ENCODE measurements at regions not wholly inside any gene's neighbourhood (a gene's known extent, or its start where the extent isn't known, plus 50 kb on each side); places are given as distances from the start of the nearest gene placed in this dataset.
A peak's percentile ranks its signal among the peaks of the same experiment; 100 is the strongest.
"Not testable (repeated sequence)": the region's sequence is repeated elsewhere in the genome, so short reads cannot be mapped to it uniquely, and the experiment has no call there.

DNA sequence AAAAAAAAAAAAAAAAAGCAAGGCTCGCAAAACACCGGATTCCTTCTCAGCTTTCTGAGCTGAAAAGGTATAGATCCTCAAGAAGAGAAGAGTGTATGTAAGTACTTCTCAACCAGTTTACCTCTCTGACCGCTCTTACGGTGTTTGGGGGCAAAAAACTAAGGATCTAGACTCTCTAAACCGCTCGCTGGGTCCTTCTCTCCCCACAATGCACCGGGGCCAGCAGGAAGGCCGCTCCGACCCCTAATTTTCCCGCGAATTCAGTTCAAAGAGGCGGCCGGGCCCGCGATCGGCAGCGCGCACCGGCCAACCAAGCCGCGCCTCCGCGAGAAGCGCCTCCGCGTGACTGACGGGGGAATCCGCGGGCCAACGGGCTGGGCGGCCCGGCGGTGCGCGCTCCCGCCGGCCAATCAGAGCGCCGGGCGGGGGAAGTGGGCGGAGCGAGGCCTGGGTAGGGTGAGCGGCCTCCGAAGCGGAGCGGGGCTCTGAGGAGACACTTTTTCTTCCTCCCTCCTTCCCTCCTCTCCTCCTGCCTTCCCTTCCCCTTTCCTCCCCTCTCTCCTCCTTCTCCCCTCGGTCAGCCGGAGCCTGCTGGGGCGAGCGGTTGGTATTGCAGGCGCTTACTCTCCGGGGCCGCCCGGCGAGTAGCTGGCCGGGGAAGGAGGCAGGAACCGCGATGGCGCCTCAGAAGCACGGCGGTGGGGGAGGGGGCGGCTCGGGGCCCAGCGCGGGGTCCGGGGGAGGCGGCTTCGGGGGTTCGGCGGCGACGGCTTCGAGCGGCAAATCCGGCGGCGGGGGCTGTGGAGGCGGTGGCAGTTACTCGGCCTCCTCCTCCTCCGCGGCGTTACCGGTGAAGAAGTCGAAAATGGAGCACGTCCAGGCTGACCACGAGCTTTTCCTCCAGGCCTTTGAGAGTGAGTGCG is 93.0 kb downstream of the CRLF3 start:
- not testable (repeated sequence) for H3K27me3 ChIP-seq (ENCODE audit: control insufficient read depth, insufficient read depth, low read length); H3K36me3 ChIP-seq (replicated peaks; ENCODE audit: control insufficient read depth, insufficient read depth, low read length)
- peak; percentile 68 for DNase-seq
- peak overlapping the region; percentile 55 for H3K4me3 ChIP-seq (ENCODE audit: insufficient read depth, low read depth, low read length)

DNA sequence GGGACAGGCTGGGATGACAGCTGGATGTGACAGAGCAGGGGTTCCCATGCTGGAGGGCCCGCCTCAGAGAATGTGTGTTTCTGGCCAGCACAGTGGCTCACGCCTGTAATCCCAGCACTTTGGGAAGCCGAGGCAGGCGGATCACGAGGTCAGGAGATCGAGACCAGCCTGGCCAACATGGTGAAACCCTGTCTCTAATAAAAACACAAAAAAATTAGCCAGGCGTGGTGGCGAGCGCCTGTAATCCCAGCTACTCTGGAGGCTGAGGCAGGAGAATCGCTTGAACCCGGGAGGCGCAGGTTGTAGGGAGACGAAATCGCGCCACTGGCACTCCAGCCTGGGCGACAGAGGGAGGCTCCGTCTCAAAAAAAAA is 93.7 kb downstream of the CRLF3 start:
- not testable (repeated sequence) for H3K27me3 ChIP-seq (ENCODE audit: control insufficient read depth, insufficient read depth, low read length); DNase-seq; H3K36me3 ChIP-seq (replicated peaks; ENCODE audit: control insufficient read depth, insufficient read depth, low read length)
- H3K4me3 ChIP-seq (ENCODE audit: insufficient read depth, low read depth, low read length) = peak overlapping the region; percentile 33; the same call in 1 of the 2 replicates

DNA sequence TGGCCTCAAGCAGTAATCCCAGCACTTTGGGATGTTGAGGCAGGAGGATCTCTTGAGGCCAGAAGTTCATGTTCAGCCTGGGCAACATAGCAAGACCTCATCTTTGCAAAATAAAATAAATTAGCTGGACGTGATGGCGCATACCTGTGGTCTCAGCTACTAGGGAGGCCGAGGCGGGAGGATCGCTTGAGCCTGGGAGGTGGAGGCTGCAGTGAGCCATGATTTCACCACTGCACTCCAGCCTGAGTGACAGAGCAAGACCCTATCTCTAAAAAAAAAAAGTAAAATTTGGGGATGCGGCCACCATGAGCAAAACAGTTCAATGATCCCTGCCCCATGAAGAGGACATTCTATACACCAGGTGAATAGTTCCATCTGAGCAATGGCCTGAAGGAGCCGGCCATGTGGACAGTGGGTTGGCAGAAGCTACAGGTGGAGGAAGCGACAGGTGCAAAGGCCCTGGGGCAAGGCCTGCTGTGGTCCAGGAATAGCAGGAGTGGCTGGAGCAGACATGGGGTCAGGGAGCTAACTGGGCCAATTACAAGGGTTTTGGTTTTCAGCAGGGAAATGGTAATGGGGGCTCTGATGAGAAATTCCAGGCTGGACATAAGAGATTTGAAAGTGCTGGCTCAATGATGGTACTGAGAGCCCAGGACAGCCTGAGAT is 94.2 kb downstream of the CRLF3 start:
- not testable (repeated sequence) for H3K4me3 ChIP-seq (ENCODE audit: insufficient read depth, low read depth, low read length)

DNA sequence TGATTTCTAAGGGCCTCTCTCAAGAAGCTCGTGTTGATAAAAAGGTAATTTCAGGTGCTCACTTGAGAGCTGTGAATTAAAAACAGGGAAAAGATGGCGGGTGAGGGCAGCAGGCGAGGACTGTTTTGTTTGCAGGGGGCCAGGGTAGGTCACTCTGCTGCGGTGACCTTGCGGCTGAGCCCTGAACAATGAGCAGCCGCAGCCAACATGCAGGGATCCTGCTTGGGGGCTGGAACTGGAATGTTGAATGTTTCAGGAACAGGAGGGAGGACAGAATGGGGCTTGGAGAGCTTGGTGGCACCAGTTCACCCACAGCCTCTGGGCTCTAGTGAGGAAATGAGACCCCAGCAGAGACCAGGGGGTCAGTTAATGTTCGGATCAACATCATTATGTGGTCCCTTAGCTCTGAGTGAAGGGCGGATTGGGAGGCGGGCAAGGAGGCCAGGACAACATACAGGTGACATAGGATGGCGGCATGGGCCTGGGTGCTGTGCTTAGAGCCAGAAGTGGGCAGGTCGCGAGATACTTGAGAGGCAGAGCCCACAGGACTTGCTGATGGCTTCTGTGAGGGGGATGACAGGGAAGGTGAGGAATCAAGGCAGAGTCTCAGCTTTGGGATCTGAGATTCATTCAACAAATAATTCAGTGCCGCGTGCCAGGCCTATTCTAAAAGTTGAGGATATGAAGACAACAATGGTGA is 94.9 kb downstream of the CRLF3 start:
- not testable (repeated sequence) for H3K27me3 ChIP-seq (ENCODE audit: control insufficient read depth, insufficient read depth, low read length); H3K36me3 ChIP-seq (replicated peaks; ENCODE audit: control insufficient read depth, insufficient read depth, low read length); H3K4me3 ChIP-seq (ENCODE audit: insufficient read depth, low read depth, low read length)
- DNase-seq = peak; percentile 30

More for the DNA sequence above, 94.2 kb downstream of the CRLF3 start:
- H3K27me3 ChIP-seq (ENCODE audit: control insufficient read depth, insufficient read depth, low read length); H3K36me3 ChIP-seq (replicated peaks; ENCODE audit: control insufficient read depth, insufficient read depth, low read length): not testable (repeated sequence)
- DNase-seq = peak; percentile 31

DNA sequence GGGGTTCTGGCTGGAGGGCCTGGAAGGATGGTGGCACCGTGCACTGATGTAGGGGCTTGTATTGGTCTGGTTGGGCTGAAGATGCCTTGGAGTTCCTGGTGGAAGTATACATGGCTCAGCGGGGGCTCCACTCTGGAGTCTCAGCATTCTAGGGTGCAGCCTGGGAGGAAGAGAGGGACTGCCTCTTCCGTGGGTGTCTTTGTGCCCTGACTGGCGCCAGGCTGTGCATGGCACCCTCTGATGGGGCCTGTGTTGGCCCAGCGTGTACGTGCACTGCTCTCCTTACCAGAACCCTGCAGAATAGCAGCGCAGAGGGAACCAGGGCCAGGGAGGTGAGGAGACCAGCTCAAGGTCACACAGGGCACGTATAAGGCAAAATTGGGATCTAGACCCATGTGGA is 97.0 kb downstream of the CRLF3 start:
- DNase-seq = peak; percentile 13
- not testable (repeated sequence) for H3K4me3 ChIP-seq (ENCODE audit: insufficient read depth, low read depth, low read length); H3K27me3 ChIP-seq (ENCODE audit: control insufficient read depth, insufficient read depth, low read length); H3K36me3 ChIP-seq (replicated peaks; ENCODE audit: control insufficient read depth, insufficient read depth, low read length)

- not testable (repeated sequence) for H3K27me3 ChIP-seq (ENCODE audit: control insufficient read depth, insufficient read depth, low read length); H3K4me3 ChIP-seq (ENCODE audit: insufficient read depth, low read depth, low read length); H3K36me3 ChIP-seq (replicated peaks; ENCODE audit: control insufficient read depth, insufficient read depth, low read length)
- DNase-seq = peak; percentile 10
Observed at GRCh38 chr17:30726734-30727133, 97.8 kb downstream of the CRLF3 start.

DNA sequence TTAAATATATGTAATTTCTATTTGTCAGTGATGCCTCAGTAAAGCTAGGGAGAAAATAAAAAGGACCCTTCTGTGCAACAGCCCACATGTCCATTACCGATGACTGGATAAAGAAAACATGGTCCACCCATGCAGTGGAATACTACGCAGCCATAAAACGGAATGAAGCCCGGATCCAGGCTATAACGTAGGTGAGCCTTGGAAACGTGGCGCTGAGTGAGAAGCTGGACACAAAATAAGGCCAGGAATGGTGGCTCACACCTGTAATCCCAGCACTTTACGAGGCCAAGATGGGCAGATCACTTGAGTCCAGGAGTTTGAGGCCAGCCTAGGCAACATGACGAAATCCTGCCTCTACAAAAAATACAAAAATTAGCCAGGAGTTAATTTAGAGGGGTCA is 98.2 kb downstream of the CRLF3 start:
- not testable (repeated sequence) for H3K27me3 ChIP-seq (ENCODE audit: control insufficient read depth, insufficient read depth, low read length); H3K36me3 ChIP-seq (replicated peaks; ENCODE audit: control insufficient read depth, insufficient read depth, low read length); H3K4me3 ChIP-seq (ENCODE audit: insufficient read depth, low read depth, low read length)
- DNase-seq = peak; percentile 2

GRCh38 chr17:30724034-30724650 is 100.3 kb downstream of the CRLF3 start:
- not testable (repeated sequence) for H3K27me3 ChIP-seq (ENCODE audit: control insufficient read depth, insufficient read depth, low read length); H3K4me3 ChIP-seq (ENCODE audit: insufficient read depth, low read depth, low read length); H3K36me3 ChIP-seq (replicated peaks; ENCODE audit: control insufficient read depth, insufficient read depth, low read length)
- peak; percentile 3 for DNase-seq

- not testable (repeated sequence) for H3K4me3 ChIP-seq (ENCODE audit: insufficient read depth, low read depth, low read length); H3K27me3 ChIP-seq (ENCODE audit: control insufficient read depth, insufficient read depth, low read length); H3K36me3 ChIP-seq (replicated peaks; ENCODE audit: control insufficient read depth, insufficient read depth, low read length)
- DNase-seq = peak; percentile 9
Observed at GRCh38 chr17:30722114-30722780, 102.2 kb downstream of the CRLF3 start.

- not testable (repeated sequence) for H3K27me3 ChIP-seq (ENCODE audit: control insufficient read depth, insufficient read depth, low read length); H3K36me3 ChIP-seq (replicated peaks; ENCODE audit: control insufficient read depth, insufficient read depth, low read length); H3K4me3 ChIP-seq (ENCODE audit: insufficient read depth, low read depth, low read length)
- DNase-seq = peak; percentile 5
Observed at GRCh38 chr17:30720971-30721370, 103.5 kb downstream of the CRLF3 start.

DNA sequence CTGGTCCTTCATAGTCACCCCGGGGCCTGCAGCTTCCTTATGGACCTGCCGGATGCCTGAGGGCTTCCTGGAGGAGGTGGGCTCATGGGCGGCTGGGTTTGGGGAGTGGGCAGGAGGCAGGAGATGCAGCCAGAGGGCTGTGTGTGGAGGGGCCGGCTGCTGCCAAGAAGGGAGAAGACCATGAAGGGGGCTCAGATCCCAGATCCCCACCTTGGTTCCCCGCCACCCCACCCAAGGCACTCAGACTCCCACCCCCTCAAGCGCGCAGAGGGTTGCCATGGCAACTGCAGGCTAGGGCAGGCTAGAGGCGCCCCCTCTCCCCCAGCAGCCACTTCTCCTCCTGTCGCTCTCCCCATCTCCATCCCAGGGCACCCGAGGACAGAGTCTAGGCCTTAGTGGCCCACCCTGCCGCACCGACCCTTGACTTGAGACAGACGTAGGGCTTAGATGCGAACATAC is 104.5 kb downstream of the CRLF3 start:
- H3K4me3 ChIP-seq (ENCODE audit: insufficient read depth, low read depth, low read length) = no peak overlapping the region
- peak; percentile 19 for DNase-seq
- H3K27me3 ChIP-seq (ENCODE audit: control insufficient read depth, insufficient read depth, low read length) = no peaks in the 10 kb centered on the region
- no peaks in the 10 kb centered on the region for H3K36me3 ChIP-seq (replicated peaks; ENCODE audit: control insufficient read depth, insufficient read depth, low read length)

GRCh38 chr17:30719131-30719973 is 105.1 kb downstream of the CRLF3 start:
- H3K27me3 ChIP-seq (ENCODE audit: control insufficient read depth, insufficient read depth, low read length); H3K36me3 ChIP-seq (replicated peaks; ENCODE audit: control insufficient read depth, insufficient read depth, low read length); H3K4me3 ChIP-seq (ENCODE audit: insufficient read depth, low read depth, low read length): not testable (repeated sequence)
- peak; percentile 74 for DNase-seq

- H3K27me3 ChIP-seq (ENCODE audit: control insufficient read depth, insufficient read depth, low read length); H3K4me3 ChIP-seq (ENCODE audit: insufficient read depth, low read depth, low read length); H3K36me3 ChIP-seq (replicated peaks; ENCODE audit: control insufficient read depth, insufficient read depth, low read length): not testable (repeated sequence)
- peak; percentile 7 for DNase-seq
Observed at GRCh38 chr17:30718691-30719090, 105.8 kb downstream of the CRLF3 start.
